Esophagus squamous epithelium (tissue), 4 donors: ENCODE measurements at regions not wholly inside any gene's neighbourhood (a gene's known extent, or its start where the extent isn't known, plus 50 kb on each side); places are given as distances from the start of the nearest gene placed in this dataset.
"Not testable (repeated sequence)": the region's sequence is repeated elsewhere in the genome, so short reads cannot be mapped to it uniquely, and the experiment has no call there.

ENCODE experiments used
- POLR2A ChIP-seq, 4 donors: fragments of 450-650 bp; IDR thresholded peaks; one replicate each; pipeline ENCODE4 v1.6.1; 2017; ENCODE audit warnings: antibody characterized with exemption in 4 of 4, mild to moderate bottlenecking in 4 of 4, moderate library complexity in 3 of 4
- TF ChIP-seq, protein P1 (sequence below), 6 experiments: fragments of 450-650 bp in 4 of 6; fragments of 200-600 bp in 2 of 6; sonication (generic) in 2 of 6; IDR thresholded peaks; one replicate each; pipeline ENCODE4 v1.5.1; 2016 to 2019; ENCODE audit warnings: antibody characterized with exemption in 6 of 6, mild to moderate bottlenecking in 4 of 6, moderate library complexity in 4 of 6

DNA sequence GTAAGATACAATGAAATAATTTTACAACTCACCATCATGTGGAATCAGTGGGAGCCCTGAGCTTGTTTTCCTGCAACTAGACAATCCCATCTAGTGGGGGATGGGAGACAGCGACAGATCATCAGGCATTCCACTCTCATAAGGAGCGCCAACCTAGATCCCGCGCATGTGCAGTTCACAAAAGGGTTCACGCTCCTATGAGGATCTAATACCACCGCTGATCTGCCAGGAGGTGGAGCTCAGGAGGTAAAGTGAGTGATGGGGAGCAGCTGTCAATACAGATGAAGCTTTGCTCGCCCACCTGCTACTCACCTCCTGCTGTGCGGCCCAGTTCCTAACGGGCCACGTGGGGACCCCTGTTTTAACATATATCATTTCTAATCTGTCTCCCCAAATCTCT is 165.7 kb upstream of the MXRA5 start:
- TF ChIP-seq, protein P1, sequence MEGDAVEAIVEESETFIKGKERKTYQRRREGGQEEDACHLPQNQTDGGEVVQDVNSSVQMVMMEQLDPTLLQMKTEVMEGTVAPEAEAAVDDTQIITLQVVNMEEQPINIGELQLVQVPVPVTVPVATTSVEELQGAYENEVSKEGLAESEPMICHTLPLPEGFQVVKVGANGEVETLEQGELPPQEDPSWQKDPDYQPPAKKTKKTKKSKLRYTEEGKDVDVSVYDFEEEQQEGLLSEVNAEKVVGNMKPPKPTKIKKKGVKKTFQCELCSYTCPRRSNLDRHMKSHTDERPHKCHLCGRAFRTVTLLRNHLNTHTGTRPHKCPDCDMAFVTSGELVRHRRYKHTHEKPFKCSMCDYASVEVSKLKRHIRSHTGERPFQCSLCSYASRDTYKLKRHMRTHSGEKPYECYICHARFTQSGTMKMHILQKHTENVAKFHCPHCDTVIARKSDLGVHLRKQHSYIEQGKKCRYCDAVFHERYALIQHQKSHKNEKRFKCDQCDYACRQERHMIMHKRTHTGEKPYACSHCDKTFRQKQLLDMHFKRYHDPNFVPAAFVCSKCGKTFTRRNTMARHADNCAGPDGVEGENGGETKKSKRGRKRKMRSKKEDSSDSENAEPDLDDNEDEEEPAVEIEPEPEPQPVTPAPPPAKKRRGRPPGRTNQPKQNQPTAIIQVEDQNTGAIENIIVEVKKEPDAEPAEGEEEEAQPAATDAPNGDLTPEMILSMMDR (IDR thresholded peaks at IDR 0.05), result not testable (repeated sequence)
- TF ChIP-seq POLR2A (IDR thresholded peaks at IDR 0.05), result not testable (repeated sequence)
